ENCODE measurements at regions not wholly inside any gene's neighbourhood (a gene's known extent, or its start where the extent isn't known, plus 50 kb on each side); places are given as distances from the start of the nearest gene placed in this dataset.
"Not testable (repeated sequence)": the region's sequence is repeated elsewhere in the genome, so short reads cannot be mapped to it uniquely, and the experiment has no call there.

GRCh38 chr7:156374335-156374734 is 266.2 kb upstream of the RNF32 start:
- DNase-seq: no peak

GRCh38 chr7:156369929-156370328 is 270.6 kb upstream of the RNF32 start:
- DNase-seq: not testable (repeated sequence)

GRCh38 chr7:156368053-156368843 is 272.3 kb upstream of the RNF32 start:
- DNase-seq: no peak

DNA sequence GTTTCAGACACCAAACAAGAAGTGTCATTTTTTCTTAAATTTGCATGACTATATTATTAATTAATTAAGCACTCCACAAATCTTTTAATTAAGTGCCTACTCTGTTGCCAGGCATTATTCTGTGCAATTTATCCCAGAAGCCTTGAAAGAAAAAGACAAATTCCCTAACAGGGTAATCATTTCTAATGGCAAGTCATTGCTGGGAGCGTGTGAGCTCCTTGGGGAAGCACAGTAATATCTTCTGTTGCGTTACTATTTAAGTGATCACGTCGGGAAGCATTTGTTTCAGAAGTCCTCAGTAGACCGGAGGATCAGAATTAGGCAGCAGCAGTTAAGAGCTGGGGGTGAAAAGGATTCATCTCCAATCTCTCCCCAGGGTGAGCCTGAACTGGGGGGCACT is 276.8 kb upstream of the RNF32 start:
- no peak for DNase-seq

- DNase-seq: no peak
These were observed 279.7 kb upstream of the RNF32 start for GRCh38 chr7:156360835-156361234.

DNA sequence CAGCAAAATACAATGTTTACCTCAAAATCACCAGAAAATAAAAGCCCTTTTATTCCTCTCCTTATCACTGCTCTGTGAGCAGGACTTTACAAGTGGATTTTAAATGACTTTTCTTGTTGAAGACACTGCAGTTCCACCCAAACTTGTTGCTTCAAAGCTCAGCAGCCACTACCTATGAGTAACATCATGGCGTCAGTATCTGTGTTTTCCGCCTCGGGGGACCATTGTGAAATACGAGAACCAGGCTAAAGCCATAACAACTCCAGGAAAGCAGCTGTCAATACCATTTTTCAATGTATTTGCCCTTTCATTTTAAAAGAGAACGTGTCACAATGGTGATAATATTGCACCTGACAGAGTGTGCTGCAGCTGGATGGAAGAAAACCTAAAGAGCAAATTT is 284.0 kb upstream of the RNF32 start:
- DNase-seq: no peak

DNA sequence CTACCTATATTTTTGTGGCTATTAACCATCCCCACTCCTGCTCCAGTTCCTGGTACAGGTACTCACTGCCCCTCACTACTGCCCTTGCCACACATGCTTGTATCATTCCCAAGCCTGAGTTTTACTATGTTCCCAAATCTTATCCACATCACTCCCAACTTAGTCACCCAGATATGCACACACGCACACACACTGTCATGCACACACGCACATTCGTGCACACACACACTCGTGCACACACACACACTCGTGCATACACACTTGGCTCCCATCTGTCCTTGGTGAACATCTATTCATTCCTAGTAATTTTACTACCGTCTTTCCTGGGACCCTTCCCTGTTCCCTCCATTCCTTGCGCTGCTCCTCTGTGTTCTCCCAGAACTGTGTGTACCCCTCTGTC is 287.2 kb upstream of the RNF32 start:
- DNase-seq: no peak

DNA sequence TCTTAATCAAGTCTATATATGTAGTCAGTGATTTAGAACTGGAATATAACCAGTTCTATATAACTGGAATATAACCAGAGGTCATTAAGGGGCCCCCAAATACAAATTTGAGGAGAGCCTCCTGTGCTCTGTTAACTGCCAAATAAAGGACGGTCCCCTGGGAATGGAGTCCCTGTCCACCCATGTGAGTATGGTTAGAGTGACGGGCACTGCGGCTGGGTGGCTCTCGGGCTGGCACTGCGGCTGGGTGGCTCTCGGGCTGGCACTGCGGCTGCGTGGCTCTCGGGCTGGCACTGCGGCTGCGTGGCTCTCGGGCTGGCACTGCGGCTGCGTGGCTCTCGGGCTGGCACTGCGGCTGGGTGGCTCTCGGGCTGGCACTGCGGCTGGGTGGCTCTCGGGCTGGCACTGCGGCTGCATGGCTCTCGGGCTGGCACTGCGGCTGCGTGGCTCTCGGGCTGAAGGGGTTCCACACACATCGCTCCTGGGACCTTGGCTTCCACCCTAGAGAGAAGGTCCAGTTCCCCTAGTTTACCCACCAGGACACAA is 292.8 kb upstream of the RNF32 start:
- not testable (repeated sequence) for DNase-seq

DNA sequence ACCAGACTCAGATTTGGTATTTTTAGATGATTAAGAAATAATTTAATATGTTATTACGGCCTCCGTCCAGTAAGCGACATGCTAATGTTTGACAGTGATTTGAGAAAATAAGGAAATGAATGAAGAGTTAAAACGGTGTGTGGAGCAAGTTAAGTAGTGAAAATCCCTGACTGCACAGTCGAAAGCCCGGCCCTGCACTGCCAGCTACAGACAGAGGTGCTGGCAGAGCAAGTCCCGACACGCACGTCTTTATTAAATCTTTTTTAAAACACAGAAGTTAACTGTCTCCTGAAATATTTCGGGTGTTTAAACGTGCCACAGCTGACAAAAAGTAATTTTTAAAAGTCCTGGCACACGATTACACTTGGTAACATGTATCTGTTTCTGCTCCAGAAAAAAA is 293.4 kb upstream of the RNF32 start:
- DNase-seq: no peak

GRCh38 chr7:156344595-156344994 is 296.0 kb upstream of the RNF32 start:
- no peak for DNase-seq

DNA sequence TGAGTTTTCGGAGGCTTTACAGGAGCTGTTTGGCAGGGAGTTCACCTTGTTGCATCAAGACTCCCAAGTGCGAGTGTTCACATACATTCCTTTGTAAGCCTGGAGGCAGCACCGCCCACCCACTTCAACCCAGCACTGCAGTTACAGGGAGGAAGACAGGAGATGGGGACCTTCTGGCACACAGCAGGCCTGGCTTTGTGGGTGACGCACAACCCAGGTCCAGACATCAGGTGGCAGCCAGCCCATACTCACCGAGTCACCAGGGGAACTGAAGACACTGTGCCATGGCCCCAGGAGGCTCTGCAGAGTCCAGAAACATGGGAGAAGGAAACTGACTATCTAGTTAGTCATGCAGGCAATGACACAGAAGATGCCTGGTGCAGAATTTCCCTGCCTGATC is 305.9 kb upstream of the RNF32 start:
- DNase-seq: no peak

- no peak for DNase-seq
These were observed 312.7 kb upstream of the RNF32 start for GRCh38 chr7:156327916-156328315.

GRCh38 chr7:156327474-156327873 is 313.1 kb upstream of the RNF32 start:
- no peak for DNase-seq

DNA sequence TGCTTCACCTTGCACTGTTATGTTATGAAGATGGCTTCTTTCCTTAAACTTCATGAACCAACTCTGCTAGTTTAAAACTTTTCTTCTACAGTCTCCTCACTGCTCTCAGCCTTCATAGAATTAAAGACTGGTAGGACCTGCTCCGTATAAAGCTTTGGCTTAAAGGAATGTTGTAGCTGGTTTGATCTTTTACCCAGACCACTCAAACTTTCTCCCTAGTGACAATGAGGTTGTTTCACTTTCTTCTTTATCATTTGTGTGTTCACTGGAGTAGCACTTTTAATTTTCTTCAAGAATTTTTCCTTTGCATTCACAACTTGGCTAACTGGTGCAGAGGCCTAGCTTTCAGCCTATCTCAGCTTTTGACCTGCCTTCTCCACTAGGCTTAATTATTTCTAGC is 316.4 kb upstream of the RNF32 start:
- DNase-seq: no peak

DNA sequence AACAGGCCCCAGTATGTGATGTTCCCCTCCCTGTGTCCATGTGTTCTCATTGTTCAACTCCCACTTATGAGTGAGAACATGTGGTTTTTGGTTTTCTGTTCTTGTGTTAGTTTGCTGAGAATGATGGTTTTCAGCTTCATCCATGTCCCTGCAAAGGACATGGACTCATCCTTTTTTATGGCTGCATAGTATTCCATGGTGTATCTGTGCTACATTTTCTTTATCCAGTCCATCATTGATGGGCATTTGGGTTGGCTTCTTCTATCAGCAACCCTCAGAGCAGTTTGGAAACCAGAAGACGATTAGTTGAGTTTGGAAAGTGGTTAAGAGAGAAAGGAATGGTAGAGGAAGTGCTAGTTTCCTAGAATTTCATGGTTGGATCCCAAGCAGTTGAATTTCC is 319.1 kb upstream of the RNF32 start:
- DNase-seq: not testable (repeated sequence)

GRCh38 chr7:156318926-156319325 is 321.6 kb upstream of the RNF32 start:
- DNase-seq: no peak

GRCh38 chr7:156318426-156318825 is 322.1 kb upstream of the RNF32 start:
- DNase-seq: no peak

- no peak for DNase-seq
These were observed 331.5 kb upstream of the RNF32 start for GRCh38 chr7:156309016-156309620.

DNA sequence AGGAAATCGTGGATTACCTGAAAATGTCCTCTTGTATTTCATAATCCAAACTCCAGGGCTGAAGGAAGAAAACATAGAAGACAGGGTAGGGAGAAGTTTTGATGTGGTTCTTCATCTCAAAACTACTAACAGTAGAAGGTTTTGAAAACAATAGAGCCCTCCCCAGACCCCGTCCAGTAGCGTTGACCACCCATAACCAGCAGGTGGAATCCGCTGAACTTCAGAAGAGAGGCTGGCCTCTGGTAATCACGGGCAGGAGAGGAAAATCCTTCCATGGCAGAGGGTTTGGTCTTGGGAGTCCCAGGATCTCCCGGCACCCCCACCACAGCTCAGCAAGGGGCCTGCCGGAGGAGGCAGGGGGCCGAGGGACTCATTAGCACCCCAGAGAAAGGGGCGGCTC is 333.4 kb upstream of the RNF32 start:
- no peak for DNase-seq

DNA sequence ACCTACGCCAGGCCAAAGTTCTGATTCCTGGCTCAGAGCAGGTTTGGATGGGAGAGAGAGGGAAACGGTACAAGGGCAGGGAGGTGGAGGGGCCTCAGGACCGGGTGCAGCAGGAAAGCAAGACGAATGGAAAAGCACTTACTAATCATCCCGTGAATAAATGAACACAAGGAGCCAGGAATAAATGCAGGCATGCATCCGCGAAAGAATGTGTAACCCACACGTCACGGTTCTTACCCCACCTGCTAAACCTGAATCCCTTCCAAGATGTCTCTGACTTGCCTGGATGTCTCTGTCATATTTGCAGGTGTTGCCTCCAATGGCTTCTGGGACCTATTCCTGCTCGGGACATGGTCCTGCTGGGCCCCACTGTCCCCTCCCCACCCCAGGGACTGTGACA is 335.2 kb upstream of the RNF32 start:
- no peak for DNase-seq

DNA sequence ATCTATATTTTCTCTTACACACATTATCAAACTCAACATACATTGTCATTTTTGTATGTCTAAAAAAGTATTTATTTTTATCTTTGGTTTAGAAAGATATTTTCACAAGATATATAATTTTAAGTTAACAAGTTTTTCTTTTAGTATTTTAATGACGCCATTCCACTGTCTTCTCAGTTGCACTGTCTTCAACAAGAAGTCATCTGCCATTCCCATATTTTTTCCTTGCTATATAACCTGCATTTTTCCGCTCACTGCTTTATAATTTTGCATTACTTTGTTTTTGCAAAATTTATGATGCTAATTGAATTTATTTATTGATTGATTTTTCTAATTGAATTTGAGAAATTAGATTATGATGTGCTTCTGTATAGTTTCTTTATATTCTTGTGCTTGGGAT is 357.8 kb upstream of the RNF32 start:
- DNase-seq: no peak

DNA sequence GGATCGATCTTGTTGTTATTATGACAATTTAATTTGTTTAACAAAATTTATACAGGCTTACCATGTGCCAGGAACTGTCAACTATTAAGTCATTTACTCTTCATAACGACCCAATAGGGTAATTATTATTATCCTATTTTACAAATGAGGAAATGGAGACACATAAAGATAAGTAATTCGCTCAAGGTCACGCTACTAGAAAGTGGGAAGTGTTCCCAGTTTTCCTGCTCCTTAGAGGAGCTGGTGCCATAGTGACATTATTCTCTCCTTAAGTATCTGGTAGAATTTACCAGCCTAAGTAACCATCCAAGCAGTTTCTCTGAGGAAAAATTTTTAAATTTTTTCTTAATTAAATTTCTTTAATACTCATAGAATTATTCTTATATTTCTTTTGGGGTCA is 360.9 kb upstream of the RNF32 start:
- no peak for DNase-seq

GRCh38 chr7:156275292-156275691 is 365.3 kb upstream of the RNF32 start:
- DNase-seq: no peak

GRCh38 chr7:156274557-156274956 is 366.0 kb upstream of the RNF32 start:
- DNase-seq: no peak

DNA sequence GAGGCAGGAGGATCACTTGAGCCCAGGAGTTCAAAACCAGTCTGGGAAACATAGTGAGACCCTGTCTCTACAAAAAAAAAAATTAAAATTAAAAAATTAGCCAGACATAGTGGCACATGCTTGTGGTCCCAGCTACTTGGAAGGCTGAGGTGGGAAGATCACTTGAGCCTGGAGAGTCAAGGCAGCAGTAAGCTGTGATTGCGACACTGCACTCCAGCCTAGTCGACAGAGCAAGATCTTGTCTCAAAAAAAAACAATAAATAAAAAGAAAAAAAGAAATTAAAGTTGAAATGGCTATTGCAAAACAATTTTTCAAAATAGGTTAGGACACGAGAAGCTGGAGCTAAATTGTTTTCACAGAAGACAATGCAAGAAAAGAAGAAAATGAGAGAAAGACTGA is 379.0 kb upstream of the RNF32 start:
- DNase-seq: no peak
